ENCODE measurements at regions not wholly inside any gene's neighbourhood (a gene's known extent, or its start where the extent isn't known, plus 50 kb on each side); places are given as distances from the start of the nearest gene placed in this dataset.

DNA sequence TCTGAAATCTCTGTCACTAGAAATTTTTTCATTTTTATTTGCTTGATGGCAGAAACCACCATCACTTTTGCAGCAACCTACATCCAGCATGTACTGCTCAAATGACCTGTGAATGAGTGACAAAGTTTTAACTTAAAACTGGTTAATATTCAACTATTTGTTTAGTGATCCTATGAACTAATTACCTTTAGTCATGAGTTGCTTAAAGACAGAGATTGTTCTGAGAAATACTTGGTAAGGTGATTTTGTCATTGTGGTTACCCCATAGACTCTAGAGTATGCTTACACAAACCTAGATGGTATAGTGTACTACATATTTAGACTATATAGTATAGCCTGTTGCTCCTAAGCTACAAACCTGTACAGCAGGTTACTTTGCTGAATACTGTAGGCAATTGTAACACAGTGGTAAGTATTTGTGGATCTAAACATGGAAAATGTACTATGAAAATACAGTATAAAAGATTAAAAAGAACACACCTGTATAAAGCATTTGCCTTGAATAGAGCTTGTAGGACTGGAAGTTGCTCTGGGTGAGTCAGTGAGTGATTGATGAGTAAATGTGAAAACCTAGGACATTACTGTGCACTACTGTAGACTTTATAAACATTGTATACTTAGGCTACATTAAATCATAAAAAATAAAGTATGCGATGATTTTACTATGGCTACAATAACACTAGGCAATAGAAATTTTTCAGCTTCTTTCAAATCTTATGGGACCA, 256.6 kb upstream of the PPFIA2 start:
- intact Hi-C loops (cut with DNase I) = no loop called here
- no peaks in the 10 kb centered on the region for H3K9me3 ChIP-seq
- H3K27me3 ChIP-seq = no peaks in the 10 kb centered on the region
- H3K36me3 ChIP-seq = no peaks in the 10 kb centered on the region
- ATAC-seq (no peak), DNase-seq (no peak)
- 63% methylated on average over 1 of the region's 1 CpG for WGBS (ENCODE audit: insufficient coverage, low coverage, low lambda C conversion rate, missing lambda C conversion rate)
- H3K4me1 ChIP-seq = no peaks in the 10 kb centered on the region
- H3K4me3 ChIP-seq = no peak overlapping the region
- H3K27ac ChIP-seq = no peak overlapping the region
- no peak for TF ChIP-seq POLR2A (IDR thresholded peaks at IDR 0.05)
- TF ChIP-seq, protein P1, sequence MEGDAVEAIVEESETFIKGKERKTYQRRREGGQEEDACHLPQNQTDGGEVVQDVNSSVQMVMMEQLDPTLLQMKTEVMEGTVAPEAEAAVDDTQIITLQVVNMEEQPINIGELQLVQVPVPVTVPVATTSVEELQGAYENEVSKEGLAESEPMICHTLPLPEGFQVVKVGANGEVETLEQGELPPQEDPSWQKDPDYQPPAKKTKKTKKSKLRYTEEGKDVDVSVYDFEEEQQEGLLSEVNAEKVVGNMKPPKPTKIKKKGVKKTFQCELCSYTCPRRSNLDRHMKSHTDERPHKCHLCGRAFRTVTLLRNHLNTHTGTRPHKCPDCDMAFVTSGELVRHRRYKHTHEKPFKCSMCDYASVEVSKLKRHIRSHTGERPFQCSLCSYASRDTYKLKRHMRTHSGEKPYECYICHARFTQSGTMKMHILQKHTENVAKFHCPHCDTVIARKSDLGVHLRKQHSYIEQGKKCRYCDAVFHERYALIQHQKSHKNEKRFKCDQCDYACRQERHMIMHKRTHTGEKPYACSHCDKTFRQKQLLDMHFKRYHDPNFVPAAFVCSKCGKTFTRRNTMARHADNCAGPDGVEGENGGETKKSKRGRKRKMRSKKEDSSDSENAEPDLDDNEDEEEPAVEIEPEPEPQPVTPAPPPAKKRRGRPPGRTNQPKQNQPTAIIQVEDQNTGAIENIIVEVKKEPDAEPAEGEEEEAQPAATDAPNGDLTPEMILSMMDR (IDR thresholded peaks at IDR 0.05) = no peak

DNA sequence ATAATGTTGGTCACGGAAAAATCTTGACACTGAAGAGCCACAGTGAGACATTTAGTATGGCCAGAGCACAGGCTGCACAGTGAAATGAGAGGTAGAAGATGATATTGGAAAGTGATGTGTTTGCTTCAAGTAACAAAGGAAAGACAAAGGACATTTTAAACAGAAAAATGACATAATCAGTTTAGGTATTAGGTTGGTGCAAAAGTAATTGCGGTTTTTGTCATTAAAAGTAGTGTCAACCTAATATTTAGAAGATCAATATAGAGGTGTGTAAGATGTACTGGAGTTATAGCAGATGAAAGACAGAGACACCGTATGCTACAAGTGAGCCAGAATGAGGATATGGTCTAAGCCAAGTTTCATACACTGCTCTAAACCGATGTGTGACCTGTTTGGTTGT, 253.0 kb upstream of the PPFIA2 start:
- H3K36me3 ChIP-seq = no peaks in the 10 kb centered on the region
- no peak for DNase-seq
- no peak for ATAC-seq
- H3K27ac ChIP-seq = no peak overlapping the region
- WGBS (ENCODE audit: insufficient coverage, low coverage, low lambda C conversion rate, missing lambda C conversion rate) = 78% methylated on average over 4 of the region's 4 CpGs
- no peaks in the 10 kb centered on the region for H3K9me3 ChIP-seq
- intact Hi-C loops (cut with DNase I) = no loop called here
- no peak for TF ChIP-seq POLR2A (IDR thresholded peaks at IDR 0.05)
- TF ChIP-seq, protein P1 (IDR thresholded peaks at IDR 0.05) = no peak
- H3K27me3 ChIP-seq = no peaks in the 10 kb centered on the region
- no peak overlapping the region for H3K4me3 ChIP-seq
- no peaks in the 10 kb centered on the region for H3K4me1 ChIP-seq

DNA sequence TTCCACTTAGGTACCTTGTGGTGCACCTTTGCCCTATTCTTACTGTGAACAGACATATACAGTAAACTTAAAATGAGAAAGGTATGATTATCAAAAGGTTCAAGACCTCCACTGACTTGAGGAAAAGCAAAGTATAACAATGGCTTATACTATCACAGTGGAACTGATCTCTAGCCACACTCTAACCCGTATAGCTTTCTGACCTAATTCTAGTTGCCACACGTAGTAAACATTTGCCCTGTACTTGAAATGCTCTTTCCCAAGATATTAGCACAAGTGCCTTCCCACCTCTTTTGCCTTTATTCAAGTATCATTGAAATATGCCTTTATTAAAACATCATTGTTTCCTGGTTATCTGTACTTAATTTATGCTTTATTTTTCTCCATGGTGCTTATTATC, 250.4 kb upstream of the PPFIA2 start:
- Histone ChIP-seq H3K27ac (no peak overlapping the region), H3K4me1 (no peaks in the 10 kb centered on the region), H3K36me3 (no peaks in the 10 kb centered on the region), H3K27me3 (no peaks in the 10 kb centered on the region), H3K4me3 (no peak overlapping the region), H3K9me3 (no peaks in the 10 kb centered on the region)
- TF ChIP-seq, protein P1 (IDR thresholded peaks at IDR 0.05) = no peak
- no peak for TF ChIP-seq POLR2A (IDR thresholded peaks at IDR 0.05)
- no peak for ATAC-seq
- intact Hi-C loops (cut with DNase I) = no loop called here
- WGBS (ENCODE audit: insufficient coverage, low coverage, low lambda C conversion rate, missing lambda C conversion rate) = 49% methylated on average over 2 of the region's 2 CpGs
- DNase-seq = no peak

DNA sequence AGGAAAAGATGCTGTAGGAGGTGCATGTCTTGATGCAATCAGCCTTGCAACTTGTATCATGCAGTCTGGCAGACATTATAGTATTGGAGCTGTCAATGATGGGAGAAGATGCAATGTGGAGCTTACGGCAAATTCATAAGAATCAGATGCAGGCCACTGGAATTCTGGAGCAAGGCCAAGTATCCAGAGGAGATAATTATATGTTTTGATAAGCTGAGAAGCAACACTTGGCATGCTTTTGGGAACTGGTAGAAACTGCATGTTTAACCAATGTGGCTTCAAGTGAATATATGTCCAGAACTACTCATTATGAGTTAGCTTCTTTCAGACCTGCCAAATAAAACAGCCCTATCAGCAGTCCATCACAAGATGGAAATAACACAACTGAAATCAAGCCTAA, 249.1 kb upstream of the PPFIA2 start:
- Histone ChIP-seq H3K36me3 (no peaks in the 10 kb centered on the region), H3K4me1 (no peaks in the 10 kb centered on the region), H3K4me3 (no peak overlapping the region), H3K9me3 (no peaks in the 10 kb centered on the region), H3K27me3 (no peaks in the 10 kb centered on the region), H3K27ac (no peak overlapping the region)
- no peak for TF ChIP-seq POLR2A (IDR thresholded peaks at IDR 0.05)
- TF ChIP-seq, protein P1 (IDR thresholded peaks at IDR 0.05) = no peak
- intact Hi-C loops (cut with DNase I) = no loop called here
- WGBS (ENCODE audit: insufficient coverage, low coverage, low lambda C conversion rate, missing lambda C conversion rate) = 70% methylated on average over 1 of the region's 1 CpG
- no peak for DNase-seq
- ATAC-seq = no peak
